NCI-H226 (cell line): ENCODE measurements at regions not wholly inside any gene's neighbourhood (a gene's known extent, or its start where the extent isn't known, plus 50 kb on each side); places are given as distances from the start of the nearest gene placed in this dataset.

Experiments used
- DNase-seq: peaks from one replicate; pipeline ENCODE4 v3.0.0-alpha.2; 2015

GRCh38 chr5:156239800-156240199 is 87.2 kb upstream of the SGCD start:
- DNase-seq: no peak

GRCh38 chr5:156240414-156240813 is 86.5 kb upstream of the SGCD start:
- DNase-seq: no peak

GRCh38 chr5:156241266-156241665 is 85.7 kb upstream of the SGCD start:
- DNase-seq: no peak

- DNase-seq: no peak
Observed at GRCh38 chr5:156245895-156246294, 81.1 kb upstream of the SGCD start.

GRCh38 chr5:156251076-156251475 is 75.9 kb upstream of the SGCD start:
- no peak for DNase-seq

- no peak for DNase-seq
Observed at GRCh38 chr5:156253130-156253529, 73.8 kb upstream of the SGCD start.

- no peak for DNase-seq
Observed at GRCh38 chr5:156254196-156254595, 72.8 kb upstream of the SGCD start.

- DNase-seq: no peak
Observed at GRCh38 chr5:156256642-156257041, 70.3 kb upstream of the SGCD start.

GRCh38 chr5:156258934-156259333 is 68.0 kb upstream of the SGCD start:
- no peak for DNase-seq

- no peak for DNase-seq
Observed at GRCh38 chr5:156259618-156260017, 67.3 kb upstream of the SGCD start.

GRCh38 chr5:156261275-156261939 is 65.6 kb upstream of the SGCD start:
- DNase-seq: no peak

GRCh38 chr5:156271569-156271968 is 55.4 kb upstream of the SGCD start:
- DNase-seq: no peak

GRCh38 chr5:156272139-156272538 is 54.8 kb upstream of the SGCD start:
- no peak for DNase-seq

- DNase-seq: no peak
Observed at GRCh38 chr5:156273325-156273724, 53.6 kb upstream of the SGCD start.

GRCh38 chr5:156274453-156274852 is 52.5 kb upstream of the SGCD start:
- no peak for DNase-seq
